HG03175 (cell line): ENCODE measurements at regions not wholly inside any gene's neighbourhood (a gene's known extent, or its start where the extent isn't known, plus 50 kb on each side); places are given as distances from the start of the nearest gene placed in this dataset.

Experiments
- ATAC-seq: cut with Tn5 transposase; IDR thresholded peaks from one replicate; pipeline ENCODE4 v1.9.1; 2021; ENCODE audit warnings: mild to moderate bottlenecking, moderate library complexity; ENCODE audit not compliant: unreplicated experiment

DNA sequence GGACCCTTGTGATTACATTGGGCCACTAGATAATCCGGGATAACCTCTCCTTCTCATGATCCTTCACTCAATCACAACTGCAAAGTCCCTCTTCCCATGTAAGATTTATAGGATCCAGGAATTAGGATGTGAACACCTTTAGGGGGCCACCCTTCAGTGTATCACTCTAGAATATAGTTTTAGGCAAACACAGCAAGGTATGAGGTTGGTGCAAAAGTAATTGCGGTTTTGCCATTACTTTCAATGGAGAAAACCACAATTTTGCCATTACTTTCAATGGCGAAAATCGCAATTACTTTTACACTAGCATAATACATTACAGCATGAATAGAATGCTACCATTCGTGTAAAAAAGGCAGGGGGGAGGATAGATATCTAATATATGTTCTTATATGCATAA, 104.0 kb downstream of the BAMBI start:
- no peak for ATAC-seq

DNA sequence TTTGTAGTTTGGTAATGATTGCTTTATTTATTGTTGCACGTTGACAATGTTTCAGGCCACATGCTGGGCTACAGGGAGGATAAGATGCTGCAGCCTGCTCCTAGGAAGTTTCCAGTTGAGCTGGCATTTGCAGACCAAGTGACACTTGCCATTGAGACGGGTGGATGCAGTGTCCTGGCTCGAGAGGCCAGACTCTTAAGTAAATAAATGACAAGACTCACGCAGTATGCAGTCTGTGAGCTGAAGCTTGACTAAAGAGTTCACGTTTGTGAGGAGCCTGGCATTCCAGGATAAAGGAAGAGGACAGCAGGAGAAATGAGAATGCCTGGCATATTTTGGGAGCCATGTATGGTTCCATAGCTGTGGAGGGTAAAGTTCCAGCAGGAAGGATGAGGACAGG, 105.8 kb downstream of the BAMBI start:
- ATAC-seq, result no peak

DNA sequence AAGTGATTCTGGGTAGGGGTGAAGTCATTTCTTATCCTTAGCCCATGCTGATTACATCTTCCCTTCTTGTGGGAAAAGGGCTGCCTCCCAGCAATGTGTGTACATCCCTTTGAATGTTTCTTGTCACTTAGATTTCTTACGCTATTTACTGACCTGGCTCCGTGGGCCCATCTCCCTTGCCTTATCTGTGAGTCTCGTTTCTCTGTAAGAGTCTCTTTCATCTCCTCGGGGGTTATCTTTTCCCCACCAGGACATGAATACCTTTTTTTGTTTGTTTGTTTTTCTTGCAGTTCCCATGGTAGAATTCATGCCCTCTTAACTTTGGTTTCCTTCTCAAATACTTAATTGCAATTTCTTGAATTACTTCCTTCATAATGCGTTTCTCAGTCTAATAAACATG, 107.7 kb downstream of the BAMBI start:
- ATAC-seq, result no peak

DNA sequence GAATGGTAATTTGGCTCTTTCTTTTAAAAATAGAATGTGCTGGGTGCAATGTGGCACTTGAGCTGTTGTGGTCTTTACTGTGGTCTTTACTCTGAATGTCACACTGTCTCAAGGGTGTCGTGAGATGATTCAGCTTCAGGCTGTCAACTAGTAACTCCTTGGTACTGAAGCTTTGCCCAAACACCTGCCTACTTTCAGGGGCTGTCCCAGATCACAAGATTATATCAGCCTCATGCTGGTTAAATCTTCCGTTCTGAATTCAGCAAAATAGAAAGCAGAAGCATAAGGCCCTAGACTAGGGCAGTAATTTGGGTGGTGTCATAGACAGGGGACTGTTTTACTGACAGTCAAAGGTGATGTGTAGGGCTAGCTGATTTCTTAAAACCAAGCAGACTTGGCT, 110.9 kb downstream of the BAMBI start:
- peak; percentile 90 for ATAC-seq

DNA sequence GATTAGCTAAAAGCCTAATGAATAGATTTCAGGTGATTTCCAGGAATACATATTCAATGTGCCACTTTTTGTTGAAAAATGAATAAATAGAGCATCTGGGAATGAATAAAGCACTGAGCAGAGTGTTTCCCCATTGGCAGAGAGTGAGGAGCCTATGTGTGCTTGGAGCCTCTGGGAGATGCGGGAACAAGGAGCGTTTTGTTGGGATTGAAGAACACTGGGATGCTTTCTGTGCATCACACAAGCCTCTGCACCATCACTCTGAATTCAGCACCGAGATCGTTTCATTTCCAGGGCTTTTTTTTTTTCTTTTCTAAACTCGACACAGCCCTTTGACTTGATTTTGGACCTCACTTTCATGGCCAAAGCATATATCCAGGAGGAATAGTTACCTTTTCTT, 111.4 kb downstream of the BAMBI start:
- ATAC-seq, result no peak

DNA sequence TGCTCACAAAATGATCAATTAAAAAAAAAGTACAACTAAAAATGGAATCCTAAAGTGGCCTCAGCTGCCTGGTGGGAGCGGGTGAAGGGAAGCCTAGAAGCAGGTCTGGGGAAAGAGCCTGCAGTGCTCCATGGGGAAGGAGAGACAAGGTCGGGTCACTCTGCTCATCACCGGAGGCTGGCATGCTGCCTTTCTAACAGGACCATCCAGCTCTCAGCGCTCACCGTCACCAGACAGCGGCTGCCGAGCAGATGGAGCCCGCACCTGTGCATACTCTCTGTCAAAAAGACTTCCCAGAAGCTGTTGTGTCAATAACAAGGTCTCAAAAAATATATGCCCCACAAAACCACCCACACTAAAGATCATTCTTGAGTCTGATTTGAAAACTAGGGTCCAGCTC, 112.8 kb downstream of the BAMBI start:
- no peak for ATAC-seq

DNA sequence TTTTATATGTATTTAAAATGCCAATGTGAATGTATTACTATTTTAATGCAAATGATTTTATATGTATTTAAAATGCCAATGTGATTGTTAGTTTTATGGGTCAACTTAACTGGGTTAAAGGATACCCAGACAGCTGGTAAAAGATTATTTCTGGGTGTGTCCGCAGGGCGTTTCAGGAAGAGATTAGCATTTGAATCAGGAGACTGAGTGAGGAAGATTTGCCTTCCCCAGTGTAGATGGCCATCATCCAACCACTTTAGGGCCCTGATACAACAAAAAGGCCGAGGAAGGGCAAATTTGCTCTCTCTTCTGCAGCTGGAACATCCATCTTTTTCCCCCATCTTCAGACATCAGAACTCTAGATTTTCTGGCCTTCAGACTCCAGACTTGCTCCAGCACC, 116.2 kb downstream of the BAMBI start:
- no peak for ATAC-seq

DNA sequence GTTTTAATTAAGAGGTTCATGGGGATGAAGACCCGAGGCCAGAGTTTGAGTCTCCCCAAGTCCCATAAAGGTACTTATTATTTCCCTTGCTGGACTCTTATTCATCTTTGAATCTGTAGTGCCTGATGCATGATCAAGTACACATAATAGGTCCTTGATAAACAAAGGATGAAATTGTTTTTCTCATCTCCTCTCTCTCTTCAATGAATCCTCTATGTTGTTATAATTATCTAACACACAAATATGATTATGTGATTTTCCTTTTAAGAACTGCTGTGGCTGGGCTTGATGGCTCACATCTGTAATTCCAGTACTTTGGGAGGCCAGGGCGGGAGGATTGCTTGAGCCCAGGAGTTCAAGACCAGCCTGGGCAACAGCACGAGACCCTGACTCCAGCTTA, 117.7 kb downstream of the BAMBI start:
- no peak for ATAC-seq

DNA sequence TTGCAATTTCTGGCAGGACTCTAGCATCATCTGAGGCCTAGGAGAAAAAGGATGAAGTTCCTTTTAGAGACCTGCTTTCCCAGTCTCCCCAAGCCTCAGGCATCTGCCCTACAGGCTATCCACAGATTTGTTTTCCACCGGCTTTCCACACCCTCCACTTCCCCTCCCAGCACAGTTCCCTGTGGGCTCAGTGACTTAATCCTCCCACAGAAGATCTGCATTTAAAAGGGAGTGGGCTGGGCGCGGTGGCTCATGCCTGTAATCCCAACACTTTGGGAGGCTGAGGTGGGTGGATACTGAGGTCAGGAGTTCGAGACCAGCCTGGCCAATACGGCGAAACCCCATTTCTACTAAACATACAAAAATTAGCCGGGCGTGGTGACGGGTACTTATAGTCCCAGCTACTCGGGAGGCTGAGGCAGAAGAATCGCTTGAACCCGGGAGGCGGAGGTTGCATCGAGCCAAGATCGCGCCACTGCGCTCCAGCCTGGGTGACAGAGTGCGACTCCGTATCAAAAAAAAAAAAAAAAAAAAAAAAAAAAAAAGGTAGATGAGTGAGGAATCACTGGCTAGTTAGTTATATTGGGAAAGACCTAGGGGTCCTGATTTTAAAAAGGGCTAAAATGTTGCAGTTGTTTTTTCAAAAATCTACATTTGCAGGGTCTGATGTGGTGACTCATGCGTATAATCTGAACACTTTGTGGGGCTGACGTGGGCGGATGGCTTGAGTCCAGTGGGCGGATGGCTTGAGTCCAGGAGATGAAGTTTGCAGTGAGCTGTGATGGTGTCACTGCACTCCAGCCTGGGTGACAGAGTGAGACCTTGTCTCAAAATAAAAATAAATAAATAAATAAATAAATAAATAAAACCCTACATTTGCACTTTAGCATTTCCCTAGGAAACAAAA, 119.5 kb downstream of the BAMBI start:
- no peak for ATAC-seq

DNA sequence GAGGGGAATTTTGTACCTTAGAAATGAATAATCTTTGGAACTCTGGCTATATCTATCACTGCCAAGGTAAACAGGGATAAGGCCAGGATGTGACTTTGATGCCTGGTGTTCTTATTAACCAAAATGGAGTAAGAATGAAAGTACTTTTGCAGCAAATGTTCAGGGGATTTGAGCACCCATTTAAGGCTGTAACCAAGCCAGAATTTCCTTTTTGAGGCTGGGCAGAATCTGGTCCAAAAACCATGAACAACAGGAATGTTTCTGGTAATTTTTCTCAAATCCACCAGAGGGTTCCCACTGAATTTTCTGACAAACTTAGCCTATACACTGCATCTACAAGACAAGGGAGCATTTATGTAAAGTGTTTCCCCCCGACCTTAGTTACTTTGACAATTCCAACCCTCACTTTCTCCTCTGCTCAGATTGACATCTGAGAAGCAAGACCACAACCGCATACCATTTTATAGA, 120.6 kb downstream of the BAMBI start:
- no peak for ATAC-seq

DNA sequence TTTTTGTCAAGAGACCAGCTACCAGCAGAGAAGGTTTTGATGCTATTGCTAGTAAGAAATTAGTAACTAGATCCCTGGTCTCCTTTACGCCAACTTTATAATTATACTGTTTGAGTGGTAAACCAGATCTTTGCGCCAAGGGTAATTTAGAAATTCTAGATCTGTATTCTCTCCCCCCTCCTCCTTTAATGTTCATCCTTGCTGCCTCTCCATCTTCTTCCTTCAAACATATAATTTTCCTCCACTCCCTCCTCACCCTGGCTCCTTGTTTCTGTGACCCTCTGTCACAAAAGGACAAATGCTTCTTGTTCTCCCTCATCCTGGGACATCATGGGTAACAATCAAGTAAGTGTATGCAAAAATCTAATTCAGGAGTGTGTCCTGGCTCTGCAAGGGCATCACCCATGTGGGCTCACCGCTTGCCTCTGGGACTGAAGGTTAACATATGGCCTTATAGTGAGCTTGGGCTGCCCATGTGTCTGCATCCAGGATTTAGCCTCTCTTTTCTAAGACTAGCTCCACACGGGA, 121.2 kb downstream of the BAMBI start:
- ATAC-seq, result no peak

DNA sequence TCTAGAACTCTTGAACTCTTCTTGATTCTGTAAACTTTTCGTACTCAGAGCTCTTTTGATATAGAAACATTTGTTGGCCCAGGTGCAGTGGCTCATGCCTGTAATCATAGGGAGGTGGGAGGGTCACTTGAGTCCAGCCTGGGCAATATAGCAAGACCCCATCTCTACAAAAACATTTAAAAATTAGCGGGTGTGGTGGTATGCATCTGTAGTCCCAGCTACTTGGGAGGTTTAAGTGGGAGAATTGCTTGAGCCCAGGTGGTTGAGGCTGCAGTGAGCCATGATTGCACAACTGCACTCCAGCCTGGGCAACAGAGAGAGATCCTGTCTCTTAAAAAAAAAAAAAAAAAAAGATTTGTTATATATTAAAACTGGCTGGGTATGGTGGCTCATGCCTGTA, 121.6 kb downstream of the BAMBI start:
- ATAC-seq, result no peak

DNA sequence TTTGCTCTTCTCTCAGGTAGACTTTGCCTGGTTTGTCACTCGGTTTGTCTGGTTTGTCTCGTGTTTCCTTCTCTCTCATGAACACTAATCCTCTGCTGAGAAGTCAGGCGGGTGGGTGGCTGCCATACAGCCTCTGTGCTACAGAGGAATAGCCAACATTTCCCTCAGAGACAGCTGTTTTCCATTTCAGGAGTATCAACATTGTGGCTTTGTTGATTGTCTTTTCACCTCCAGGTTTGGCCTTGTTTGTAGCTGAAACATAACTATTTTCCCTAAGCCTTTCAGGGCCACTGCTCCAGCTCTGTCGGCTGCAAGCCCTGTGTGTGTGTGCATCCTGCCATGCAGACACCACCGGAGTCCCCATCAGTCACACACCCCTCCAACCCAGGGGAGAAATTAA, 122.8 kb downstream of the BAMBI start:
- ATAC-seq, result no peak

DNA sequence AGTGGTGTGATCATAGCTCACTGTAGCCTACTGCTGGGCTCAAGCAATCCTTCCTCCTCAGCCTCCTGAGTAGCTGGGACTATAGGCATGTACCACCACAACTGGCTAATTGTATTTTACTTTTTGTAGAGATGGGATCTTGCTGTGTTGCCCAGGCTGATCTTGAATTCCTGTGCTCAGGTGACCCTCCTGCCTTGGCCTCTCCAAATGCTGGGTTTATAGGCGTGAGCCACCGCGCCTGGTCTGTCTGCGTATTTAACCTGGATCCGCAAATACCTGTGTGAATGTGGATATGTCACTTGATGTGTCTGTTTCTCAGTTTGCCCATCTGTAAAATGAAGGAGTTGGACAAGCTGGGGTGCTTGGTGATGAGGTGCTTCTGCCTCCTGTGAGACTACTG, 123.9 kb downstream of the BAMBI start:
- ATAC-seq, result no peak

DNA sequence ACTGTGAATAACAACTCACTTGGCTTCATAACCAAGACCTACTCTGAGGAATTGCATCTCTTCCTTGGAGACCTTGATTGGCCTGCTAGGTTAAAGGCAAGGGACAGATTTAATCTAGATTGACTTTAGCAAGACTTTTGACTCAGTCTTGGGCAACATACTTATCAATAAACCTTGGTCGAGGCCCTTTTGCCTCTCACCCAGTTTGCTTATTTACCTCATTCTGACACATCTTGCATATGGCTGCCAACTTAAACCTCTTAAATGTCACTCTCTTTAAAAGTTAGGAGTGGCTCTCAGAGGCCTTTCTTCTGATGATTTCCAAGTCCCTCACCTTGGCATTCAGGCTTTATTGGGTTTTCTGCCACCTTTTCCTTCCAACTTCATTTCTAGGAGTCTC, 124.5 kb downstream of the BAMBI start:
- no peak for ATAC-seq

DNA sequence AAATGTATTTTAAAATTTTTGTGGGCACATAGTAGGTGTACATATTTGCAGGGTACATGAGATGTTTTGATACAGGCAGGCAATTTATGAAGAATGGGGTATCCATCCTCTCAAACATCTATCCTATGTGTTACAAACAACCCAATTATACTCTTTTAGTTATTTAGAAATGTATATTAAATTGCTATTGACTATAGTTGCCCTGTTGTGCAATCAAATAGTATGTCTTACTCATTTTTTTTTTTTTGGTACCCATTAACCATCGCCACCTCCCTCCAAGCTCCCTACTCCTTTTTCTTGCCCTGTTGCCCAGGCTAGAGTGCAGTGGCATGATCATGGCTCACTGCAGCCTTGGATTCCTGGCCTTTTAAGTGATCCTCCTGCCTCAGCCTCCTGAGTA, 128.1 kb downstream of the BAMBI start:
- no peak for ATAC-seq

DNA sequence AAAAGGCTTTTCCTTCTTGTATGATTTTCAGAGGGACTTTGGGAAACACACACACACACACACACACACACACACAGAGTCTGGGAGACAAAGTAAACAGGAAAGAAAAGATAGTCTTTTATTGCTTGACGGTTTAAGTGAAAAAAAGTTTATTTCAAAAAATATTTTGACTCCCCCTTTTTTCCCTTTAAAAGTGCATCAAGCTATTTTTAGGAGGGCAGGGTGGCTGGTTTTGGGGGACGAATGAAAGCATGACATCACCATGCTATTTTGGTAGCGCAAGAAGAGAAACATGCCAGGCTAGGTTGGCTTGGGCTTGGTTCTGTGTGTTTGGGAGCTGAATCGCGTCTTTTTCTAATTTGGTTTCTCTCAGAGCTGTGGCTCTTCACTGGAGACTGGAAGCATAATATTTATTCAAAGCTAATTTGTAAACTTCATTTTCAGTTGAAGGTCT, 129.2 kb downstream of the BAMBI start:
- no peak for ATAC-seq

DNA sequence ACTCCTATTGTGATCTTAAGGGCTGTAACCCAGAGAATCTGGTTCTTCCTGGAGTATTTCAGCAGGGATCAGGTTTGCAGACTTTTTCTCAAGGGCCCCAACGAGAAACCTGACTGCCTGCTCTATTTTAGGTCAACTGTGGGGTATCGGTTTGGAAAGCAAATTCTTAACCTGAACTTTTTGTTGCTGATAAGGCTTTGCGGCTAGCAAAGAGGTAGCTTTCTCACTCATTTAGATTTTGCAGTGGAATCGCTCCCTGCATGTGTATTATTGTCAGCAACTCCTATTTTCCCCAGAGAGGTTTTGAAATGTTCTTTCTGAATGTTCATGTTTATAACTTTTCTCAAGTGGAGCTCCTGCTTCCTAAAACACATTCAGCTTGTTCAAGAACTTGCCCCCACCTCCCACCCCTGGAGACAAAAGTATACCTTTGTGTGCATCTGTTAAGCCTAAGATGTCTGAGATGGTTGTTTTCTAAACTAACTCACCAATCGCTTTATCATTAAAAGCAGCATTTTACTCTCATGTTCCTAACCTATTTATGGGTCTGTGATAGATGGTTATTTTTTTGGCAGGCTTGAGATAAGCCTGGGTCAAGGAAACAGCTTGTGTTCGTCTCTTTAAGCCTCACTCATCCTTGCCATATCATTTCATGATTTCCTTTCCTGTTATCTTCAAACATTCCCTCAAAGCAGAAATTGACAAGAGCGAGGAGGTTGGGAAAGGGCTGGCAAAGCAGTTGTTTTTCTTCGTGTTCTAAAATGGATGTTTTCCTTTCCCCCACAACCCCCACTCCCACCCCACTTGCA, 129.8 kb downstream of the BAMBI start:
- no peak for ATAC-seq

DNA sequence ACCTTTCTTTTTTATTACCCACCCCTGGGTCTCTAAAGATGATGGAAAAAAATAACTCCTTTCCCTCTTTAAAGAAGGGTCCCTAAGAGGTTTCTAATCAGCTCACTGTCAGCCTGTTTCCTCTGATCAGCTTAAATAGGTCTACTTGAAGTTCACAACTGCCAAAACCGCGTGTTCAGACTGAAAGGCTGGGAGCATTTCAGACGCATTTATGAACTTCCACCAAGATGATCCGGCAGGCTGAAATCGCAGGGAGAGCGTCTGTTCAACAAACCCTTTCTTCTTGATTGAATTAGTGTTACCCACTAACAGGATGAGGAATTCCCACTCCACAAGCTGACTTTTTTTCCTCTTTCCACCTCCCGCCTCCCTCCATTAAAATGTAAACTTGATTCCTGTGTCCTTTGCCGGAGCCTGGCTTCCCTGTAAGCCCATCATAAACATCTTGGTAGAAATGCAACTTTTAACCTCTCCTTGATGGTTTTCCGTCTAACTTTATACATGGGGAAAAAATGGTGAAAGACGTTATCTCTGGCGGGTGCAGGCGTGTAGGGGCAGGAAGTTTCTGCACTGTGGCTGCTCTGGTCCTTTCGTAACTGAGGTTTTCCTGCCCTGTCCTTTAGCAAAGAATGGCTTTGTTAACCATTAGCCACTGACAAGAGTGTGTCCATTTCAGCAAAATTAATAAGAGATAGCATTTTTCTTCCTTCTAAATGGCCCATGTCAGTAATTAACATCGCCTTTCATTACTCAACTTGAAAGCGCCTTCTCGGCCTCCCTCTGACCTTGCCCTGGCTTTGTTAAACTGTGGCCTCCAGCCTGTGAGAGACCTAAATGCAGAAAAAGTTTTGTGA, 130.7 kb downstream of the BAMBI start:
- ATAC-seq, result peak; percentile 53

DNA sequence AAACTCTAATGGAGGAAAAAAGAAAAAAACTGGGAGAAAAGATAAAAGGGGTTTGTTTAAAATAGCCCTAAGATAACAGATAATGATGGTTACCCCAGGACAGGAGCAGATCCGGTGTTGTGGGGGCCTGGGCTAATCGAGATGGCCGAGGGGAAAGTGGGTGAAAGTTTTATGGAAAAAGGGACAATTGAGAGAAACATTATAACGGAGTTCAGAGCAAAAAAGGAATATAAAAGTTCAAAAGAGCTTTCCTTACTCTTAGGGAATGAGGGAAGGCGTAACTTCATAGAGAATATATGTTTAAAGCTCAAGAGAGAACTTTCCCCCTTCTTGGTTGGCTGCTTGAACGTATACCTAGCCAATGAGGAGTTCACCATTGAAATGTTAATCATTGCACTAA, 131.4 kb downstream of the BAMBI start:
- ATAC-seq, result no peak
